Endothelial cell of umbilical vein (primary cell): ENCODE measurements at regions not wholly inside any gene's neighbourhood (a gene's known extent, or its start where the extent isn't known, plus 50 kb on each side); places are given as distances from the start of the nearest gene placed in this dataset.

Experiments used
- BruUV-seq: library from RNA; stranded (reverse); fragments of 400-500 nt; replicated peaks from 2 replicates; lab custom pipeline; 2021; lab: Mats Ljungman, UMichigan
- CTCF ChIA-PET: fragments of 300-600, 350-600 bp; sonication (Branson Sonifier 250); formaldehyde crosslinking; loops from one replicate; lab custom pipeline; 2021; ENCODE audit warnings: antibody characterized with exemption, inconsistent platforms; lab: Charles Lee
- POLR2A ChIA-PET: fragments of 300-600, 350-600 bp; sonication (Branson Sonifier 250); formaldehyde crosslinking; loops from one replicate; lab custom pipeline; 2021; ENCODE audit warnings: antibody characterized with exemption, inconsistent platforms; lab: Charles Lee
- DNase-seq: peaks from one replicate; pipeline ENCODE4 v3.0.0-alpha.2; 2011; ENCODE audit warnings: low read depth, low spot score
- FAIRE-seq: peaks from 2 replicates; lab custom pipeline; 2011; peaks lifted over from hg19 to GRCh38; lab: Jason Lieb, UNC
- H2AFZ ChIP-seq: 2 replicates; pipeline ENCODE4 v1.6.0; 2012; ENCODE audit warnings: low read depth, low read length, control low read depth, inconsistent platforms
- H3K27ac ChIP-seq: 2 replicates; pipeline ENCODE4 v1.5.1; 2011; ENCODE audit warnings: low read depth, mild to moderate bottlenecking, control low read depth, low read length, moderate library complexity; ENCODE audit not compliant: insufficient read depth
- H3K27me3 ChIP-seq, 2 experiments: 2 replicates each; pipeline versions ENCODE4 v1.6.0 to v1.6.1; 2011; ENCODE audit warnings: low read length in 2 of 2, mixed read lengths in 1 of 2; ENCODE audit not compliant: control insufficient read depth in 2 of 2, insufficient read depth in 2 of 2
- H3K36me3 ChIP-seq, 2 experiments: 2 replicates in 1 of 2; 3 replicates in 1 of 2; pipeline ENCODE4 v1.5.1; 2011; ENCODE audit warnings: low read length in 2 of 2, mild to moderate bottlenecking in 1 of 2, moderate library complexity in 1 of 2; ENCODE audit not compliant: control insufficient read depth in 2 of 2, insufficient read depth in 2 of 2; ENCODE audit errors: extremely low read depth in 1 of 2
- H3K4me1 ChIP-seq: 3 replicates; pipeline ENCODE4 v1.5.1; 2011; ENCODE audit warnings: mild to moderate bottlenecking, low read length; ENCODE audit not compliant: control insufficient read depth, insufficient read depth; ENCODE audit errors: extremely low read depth
- H3K4me2 ChIP-seq: 2 replicates; pipeline ENCODE4 v1.6.1; 2011; ENCODE audit warnings: low read length, control low read depth, mixed read lengths; ENCODE audit not compliant: insufficient read depth
- H3K4me3 ChIP-seq, 3 experiments: fragments of 200-600 bp in 1 of 3; sonication (generic), shearing (Covaris generic) in 1 of 3; replicated peaks in 1 of 3; 2 replicates each; pipeline ENCODE4 v1.5.1; 2011 to 2016; ENCODE audit warnings: control low read depth in 3 of 3, low read length in 3 of 3, mild to moderate bottlenecking in 2 of 3, inconsistent platforms in 1 of 3, low read depth in 1 of 3, moderate library complexity in 1 of 3; ENCODE audit not compliant: insufficient read depth in 1 of 3
- H3K79me2 ChIP-seq: 2 replicates; pipeline ENCODE4 v1.6.0; 2012; ENCODE audit warnings: low read length, inconsistent platforms; ENCODE audit not compliant: control insufficient read depth, insufficient read depth
- H3K9ac ChIP-seq: replicated peaks from 2 replicates; pipeline ENCODE3; 2011; ENCODE audit warnings: low read length, control low read depth; ENCODE audit not compliant: insufficient read depth; ENCODE audit errors: extremely low read depth
- H3K9me1 ChIP-seq: replicated peaks from 3 replicates; pipeline ENCODE4 v1.6.0; 2011; ENCODE audit warnings: mild to moderate bottlenecking, low read length; ENCODE audit not compliant: control insufficient read depth, insufficient read depth; ENCODE audit errors: extremely low read depth
- H3K9me3 ChIP-seq: replicated peaks from 2 replicates; pipeline ENCODE4 v1.5.1; 2012; ENCODE audit warnings: low read length, inconsistent platforms; ENCODE audit not compliant: control insufficient read depth, insufficient read depth
- H4K20me1 ChIP-seq: replicated peaks from 2 replicates; pipeline ENCODE3; 2011; ENCODE audit warnings: mild to moderate bottlenecking, low read length; ENCODE audit not compliant: control insufficient read depth, insufficient read depth; ENCODE audit errors: extremely low read depth
- CTCF ChIP-seq, 2 donors: IDR thresholded peaks; 1 replicate in 1 of 2; 2 replicates in 1 of 2; pipeline ENCODE4 v1.5.1; 2011; ENCODE audit warnings: low read length in 2 of 2, mild to moderate bottlenecking in 2 of 2, moderate library complexity in 2 of 2, control low read depth in 1 of 2, inconsistent platforms in 1 of 2, low read depth in 1 of 2; ENCODE audit not compliant: insufficient read depth in 1 of 2; ENCODE audit errors: extremely low read depth in 1 of 2
- FOS ChIP-seq: IDR thresholded peaks from 2 replicates; pipeline ENCODE4 v1.6.1; 2011; ENCODE audit warnings: mild to moderate bottlenecking, low read length, moderate library complexity, borderline replicate concordance; ENCODE audit not compliant: insufficient read depth
- GATA2 ChIP-seq: IDR thresholded peaks from 2 replicates; pipeline ENCODE4 v1.7.0; 2011; ENCODE audit warnings: low read depth, mild to moderate bottlenecking, moderate library complexity, mixed read lengths, low read length; ENCODE audit not compliant: insufficient read length, insufficient read depth
- JUN ChIP-seq: IDR thresholded peaks from 2 replicates; pipeline ENCODE4 v1.6.1; 2011; ENCODE audit warnings: borderline replicate concordance, low read depth; ENCODE audit not compliant: insufficient read length, insufficient read depth
- MAX ChIP-seq: IDR thresholded peaks from 2 replicates; pipeline ENCODE4 v1.6.1; 2011; ENCODE audit not compliant: insufficient read depth, insufficient read length
- MYC ChIP-seq: IDR thresholded peaks from one replicate; pipeline ENCODE4 v1.6.1; 2011; ENCODE audit warnings: mild to moderate bottlenecking, low read depth, low read length
- POLR2A ChIP-seq: IDR thresholded peaks from 2 replicates; pipeline ENCODE4 v1.6.1; 2012; ENCODE audit warnings: low read depth, mild to moderate bottlenecking, control low read depth, low read length
- POLR2AphosphoS5 ChIP-seq: IDR thresholded peaks from 2 replicates; pipeline ENCODE4 v1.6.1; 2012; ENCODE audit warnings: low read depth, mild to moderate bottlenecking, control low read depth, low read length, moderate library complexity; ENCODE audit not compliant: insufficient read depth
- dilution Hi-C: fragments of 300-500 bp; cut with MboI; formaldehyde crosslinking; loops from one replicate; pipeline ENCODE4 v1.15.0; 2019; ENCODE audit warnings: low sequenced_read_pairs; ENCODE audit not compliant: extremely low pct_ligation_motif_present
- intact Hi-C: fragments of 100-400 bp; cut with micrococcal nuclease; formaldehyde crosslinking; loops from one replicate; pipeline ENCODE4 v1.10.0; 2022

GRCh38 chr11:27786864-27787263 lies 86.6 kb upstream of the BDNF start:
- Histone ChIP-seq H3K79me2 (no peaks in the 10 kb centered on the region), H3K27me3 (peaks cover 3% of the 10 kb centered on the region in 2 experiments), H3K36me3 (no peaks in the 10 kb centered on the region), H3K9me1 (no peaks in the 10 kb centered on the region), H3K4me3 (no peak overlapping the region), H2AFZ (no peak overlapping the region), H3K9me3 (no peaks in the 10 kb centered on the region), H3K4me2 (no peak overlapping the region), H3K27ac (no peak overlapping the region), H3K4me1 (no peaks in the 10 kb centered on the region), H4K20me1 (no peaks in the 10 kb centered on the region), H3K9ac (no peak overlapping the region)
- BruUV-seq = no TSS peak
- dilution Hi-C loops (no loop called here), intact Hi-C loops (no loop called here)
- POLR2A ChIA-PET = no interaction called here
- CTCF ChIA-PET = interaction anchor here (1.3 kb wide), 1 partner anchor 743 kb away, joined by 3 read pairs; no protein-coding TSS in a partner anchor
- DNase-seq (no peak), FAIRE-seq (no peak)
- TF ChIP-seq POLR2A = no peak
- no peak for TF ChIP-seq CTCF (IDR thresholded peaks at IDR 0.05; ENCODE audit: extremely low read depth in 1 of 2, insufficient read depth in 1 of 2, low read depth in 1 of 2, low read length in 2 of 2)
- no peak for TF ChIP-seq MAX
- TF ChIP-seq FOS = no peak
- TF ChIP-seq POLR2AphosphoS5 = no peak
- no peak for TF ChIP-seq MYC
- TF ChIP-seq GATA2 = no peak
- no peak for TF ChIP-seq JUN
